GM21825 (cell line): ENCODE measurements at regions not wholly inside any gene's neighbourhood (a gene's known extent, or its start where the extent isn't known, plus 50 kb on each side); places are given as distances from the start of the nearest gene placed in this dataset.
A peak's percentile ranks its signal among the peaks of the same experiment; 100 is the strongest.

ENCODE experiments used
- ATAC-seq: cut with Tn5 transposase; IDR thresholded peaks from one replicate; pipeline ENCODE4 v1.9.1; 2021; ENCODE audit warnings: mild to moderate bottlenecking, moderate library complexity; ENCODE audit not compliant: unreplicated experiment

GRCh38 chr4:123092586-123092985 lies 170.2 kb upstream of the NUDT6 start:
- ATAC-seq: no peak

DNA sequence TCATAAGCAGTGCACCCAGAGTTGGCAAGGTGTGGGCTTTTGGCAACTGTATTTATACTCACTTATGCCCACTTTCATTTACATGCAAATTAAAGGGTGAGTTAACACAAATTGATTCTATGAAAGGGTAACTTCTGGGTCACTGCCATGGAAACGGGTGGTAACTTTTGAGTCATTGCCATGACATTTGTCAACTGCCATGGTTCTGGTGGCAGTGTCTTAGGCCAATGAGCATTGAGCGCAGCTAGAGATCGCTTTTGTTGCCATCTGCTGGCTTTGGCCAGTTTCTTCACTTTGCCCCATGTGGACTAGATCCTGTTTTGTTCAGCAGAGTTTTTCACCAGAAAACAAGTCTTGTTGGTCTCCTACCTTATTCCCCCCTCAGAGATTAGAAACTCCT lies 170.8 kb upstream of the NUDT6 start:
- no peak for ATAC-seq

DNA sequence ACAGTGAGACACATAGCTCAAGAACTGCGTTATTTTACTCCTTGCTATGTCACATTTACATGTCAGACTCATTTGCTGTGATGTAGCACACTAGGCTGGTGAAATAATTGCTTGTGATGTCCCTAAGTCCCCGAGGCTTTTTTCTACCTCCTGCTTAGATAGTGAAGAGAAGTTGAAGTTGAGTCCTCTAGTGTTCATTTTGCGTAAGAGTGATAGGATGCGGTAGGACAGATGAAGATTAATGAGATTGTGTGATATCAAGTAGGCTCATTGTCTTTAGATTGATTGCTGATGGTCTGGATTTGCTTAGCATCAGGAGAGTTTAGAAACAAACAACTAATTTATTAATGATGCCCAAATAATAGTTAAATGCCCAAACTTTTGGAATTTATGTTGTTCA lies 173.6 kb upstream of the NUDT6 start:
- no peak for ATAC-seq

- peak; percentile 65 for ATAC-seq
Measured at GRCh38 chr4:123102897-123103471, 180.6 kb upstream of the NUDT6 start.

- no peak for ATAC-seq
Measured at GRCh38 chr4:123104310-123105025, 182.1 kb upstream of the NUDT6 start.

- no peak for ATAC-seq
Measured at GRCh38 chr4:123105026-123105420, 182.6 kb upstream of the NUDT6 start.

- ATAC-seq: no peak
Measured at GRCh38 chr4:123106747-123107146, 184.3 kb upstream of the NUDT6 start.

DNA sequence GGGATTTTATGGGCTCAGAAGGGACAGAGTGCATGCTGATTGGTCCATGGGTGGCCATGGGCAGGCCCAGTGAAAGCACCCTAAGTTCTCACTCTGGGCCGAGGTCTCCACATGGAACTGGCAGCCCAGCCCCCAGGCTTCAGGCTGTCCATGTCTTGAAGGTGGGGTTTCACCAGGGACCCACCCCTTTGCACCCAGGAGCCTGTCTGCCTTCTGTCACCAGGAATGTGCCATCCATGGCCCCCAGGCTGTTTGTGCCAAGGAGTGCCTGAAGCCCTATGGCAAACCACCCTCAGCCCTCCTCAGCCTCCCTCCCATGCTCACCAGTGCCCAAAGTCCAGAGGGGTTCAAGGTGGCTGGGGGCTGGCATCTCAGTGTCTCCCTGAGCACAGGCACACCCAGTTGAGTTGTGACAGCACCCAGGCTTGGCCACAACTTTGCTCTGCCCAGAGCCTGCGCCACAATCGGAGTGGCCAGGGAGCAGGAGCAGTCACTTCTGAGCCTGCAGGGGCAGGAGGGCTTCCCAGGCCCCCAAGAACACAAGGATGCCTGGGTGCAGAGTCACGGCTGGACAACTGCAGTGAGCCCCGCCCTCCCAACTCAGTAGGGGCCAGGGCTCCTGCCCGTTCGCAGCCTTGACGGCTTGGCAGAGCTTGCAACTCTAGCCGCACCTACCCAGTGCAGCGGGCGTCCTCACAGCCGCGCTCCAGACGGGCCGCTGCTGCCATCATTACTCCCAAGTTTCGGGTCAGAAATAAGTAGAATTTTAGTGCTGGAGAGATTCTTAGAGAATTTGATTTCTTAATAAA lies 185.3 kb upstream of the NUDT6 start:
- ATAC-seq: no peak

DNA sequence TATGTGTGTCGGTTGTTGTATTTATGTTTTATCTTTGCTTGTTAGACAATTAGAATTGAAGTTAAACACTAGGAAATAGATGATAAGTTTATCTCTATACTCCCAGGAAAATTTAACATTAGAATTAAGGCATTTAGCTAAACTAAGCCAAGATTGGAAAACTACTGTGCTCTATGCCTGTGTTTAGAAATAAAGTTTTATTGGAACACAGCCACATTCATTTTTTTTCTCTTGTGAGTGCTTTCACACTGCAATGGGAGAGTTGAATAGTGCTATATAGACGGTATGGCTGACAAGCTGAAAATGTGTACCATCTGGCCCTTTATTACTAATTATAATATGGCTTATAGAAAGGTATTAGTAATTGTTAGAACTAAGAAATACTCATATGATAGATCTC lies 186.7 kb upstream of the NUDT6 start:
- no peak for ATAC-seq

DNA sequence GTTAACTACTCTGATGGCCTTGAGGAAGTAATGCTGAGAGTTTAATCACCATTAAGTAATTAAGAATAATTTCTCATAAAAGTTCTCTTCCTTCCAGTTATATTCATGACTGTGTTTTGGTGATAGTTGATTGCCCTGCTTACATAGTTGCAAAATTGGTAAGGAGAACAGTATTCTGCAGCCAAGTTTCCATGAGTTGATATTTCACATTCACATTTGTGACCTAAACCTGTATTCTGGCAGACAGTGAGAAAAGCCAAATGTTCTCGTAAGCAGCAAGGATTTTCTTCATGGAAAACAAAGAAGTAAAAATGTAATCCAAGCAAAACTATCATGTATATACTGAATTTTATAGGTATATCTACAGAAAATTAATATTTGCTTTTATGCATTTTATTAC lies 187.8 kb upstream of the NUDT6 start:
- no peak for ATAC-seq

- no peak for ATAC-seq
Measured at GRCh38 chr4:123110685-123111084, 188.3 kb upstream of the NUDT6 start.

GRCh38 chr4:123113155-123113554 lies 190.8 kb upstream of the NUDT6 start:
- ATAC-seq: no peak

GRCh38 chr4:123114084-123114914 lies 191.9 kb upstream of the NUDT6 start:
- no peak for ATAC-seq

- no peak for ATAC-seq
Measured at GRCh38 chr4:123114915-123115756, 192.7 kb upstream of the NUDT6 start.

GRCh38 chr4:123116412-123116811 lies 194.0 kb upstream of the NUDT6 start:
- no peak for ATAC-seq

DNA sequence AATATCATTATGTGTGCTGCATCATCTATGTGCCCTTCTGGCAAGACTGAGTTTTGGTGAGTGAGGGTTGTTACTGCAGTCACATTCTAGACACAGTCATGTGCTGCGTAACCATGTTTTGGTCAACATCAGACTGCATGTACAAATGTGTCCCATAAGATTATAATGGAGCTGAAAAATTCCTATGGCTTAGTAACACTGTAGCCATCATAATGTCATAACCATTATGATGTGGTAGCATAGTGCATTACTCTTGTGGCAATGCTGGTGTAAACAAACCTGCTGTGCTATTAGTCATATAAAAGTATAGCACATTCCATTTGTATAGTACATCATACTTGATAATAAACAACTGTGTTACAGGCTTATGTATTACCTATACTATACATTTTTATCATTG lies 198.1 kb upstream of the NUDT6 start:
- no peak for ATAC-seq

- ATAC-seq: no peak
Measured at GRCh38 chr4:123121241-123121907, 199.0 kb upstream of the NUDT6 start.

GRCh38 chr4:123125477-123125876 lies 203.1 kb upstream of the NUDT6 start:
- ATAC-seq: no peak

DNA sequence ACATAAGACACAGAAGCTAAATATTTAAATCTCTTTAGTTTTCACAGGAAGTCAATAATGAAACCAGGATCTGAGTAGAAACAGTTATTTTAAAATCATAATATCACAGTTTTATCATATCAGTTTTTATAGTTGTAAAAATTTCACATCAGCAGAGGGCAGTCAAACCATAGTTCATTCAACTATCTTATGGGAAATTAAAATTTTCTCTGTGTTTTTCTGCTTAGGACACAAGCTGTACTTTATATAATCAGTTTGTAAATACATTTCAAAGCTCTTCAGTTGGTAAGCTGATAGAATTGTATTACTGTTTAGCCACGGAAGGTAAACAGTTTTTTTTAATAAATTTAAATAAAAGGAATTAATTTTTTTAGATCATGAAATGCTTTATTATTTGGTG lies 204.8 kb upstream of the NUDT6 start:
- no peak for ATAC-seq

- no peak for ATAC-seq
Measured at GRCh38 chr4:123127875-123128274, 205.5 kb upstream of the NUDT6 start.
